ENCODE measurements at regions not wholly inside any gene's neighbourhood (a gene's known extent, or its start where the extent isn't known, plus 50 kb on each side); places are given as distances from the start of the nearest gene placed in this dataset.
A peak's percentile ranks its signal among the peaks of the same experiment; 100 is the strongest.

- Histone ChIP-seq H3K27me3 (ENCODE audit: insufficient read depth, low read depth) (no peaks in the 10 kb centered on the region), H3K4me2 (peak overlapping the region; percentile 61), H4K20me1 (ENCODE audit: insufficient read depth) (no peaks in the 10 kb centered on the region), H3K9me2 (ENCODE audit: insufficient read depth) (no peaks in the 10 kb centered on the region), H3K4me1 (replicated peaks; ENCODE audit: insufficient read depth) (peaks cover 19% of the 10 kb centered on the region), H3F3A (ENCODE audit: insufficient read depth, low read depth) (no peaks in the 10 kb centered on the region), H3K4me3 (no peak overlapping the region), H3K9me3 (ENCODE audit: insufficient read depth, low read depth) (no peaks in the 10 kb centered on the region; the same call in 1 of the 2 replicates), H3K36me3 (ENCODE audit: low read depth) (no peaks in the 10 kb centered on the region), H2AFZ (peak overlapping the region; percentile 52; the same call in 1 of the 2 replicates), H3K79me2 (ENCODE audit: low read depth) (no peaks in the 10 kb centered on the region), H3K27ac (peak overlapping the region; percentile 54)
- ChIA-PET POLR2A (ENCODE audit: unreplicated experiment) (interaction anchor here (0.7 kb wide), 1 partner anchor 35 kb away, joined by 7 read pairs; no protein-coding TSS in a partner anchor), CTCF (no interaction called here)
- DNase-seq: peak; percentile 30 to 84
- BruUV-seq (replicated peaks): no TSS peak
- intact Hi-C loops (cut with micrococcal nuclease; ENCODE audit: unreplicated experiment): loop anchor here (1.0 kb wide), 1 partner anchor 35 kb away; no protein-coding TSS in a partner anchor
- TF ChIP-seq EZH2 (IDR thresholded peaks at IDR 0.05; ENCODE audit: low read depth) (no peak), CTCF (conservative IDR thresholded peaks at IDR 0.05) (no peak)
Measured at GRCh38 chr18:27413495-27414401, 228.6 kb upstream of the CHST9 start.

GRCh38 chr18:27412556-27412955 lies 227.4 kb upstream of the CHST9 start:
- no peaks in the 10 kb centered on the region for H4K20me1 ChIP-seq (ENCODE audit: insufficient read depth)
- H3K4me1 ChIP-seq (replicated peaks; ENCODE audit: insufficient read depth): peaks cover 19% of the 10 kb centered on the region
- no peak for DNase-seq
- H3K4me3 ChIP-seq: no peak overlapping the region
- BruUV-seq (replicated peaks): no TSS peak
- no peaks in the 10 kb centered on the region for H3K79me2 ChIP-seq (ENCODE audit: low read depth)
- H3K27ac ChIP-seq: no peak overlapping the region
- intact Hi-C loops (cut with micrococcal nuclease; ENCODE audit: unreplicated experiment): no loop called here
- no peak overlapping the region for H2AFZ ChIP-seq
- no peak overlapping the region for H3K4me2 ChIP-seq
- H3F3A ChIP-seq (ENCODE audit: insufficient read depth, low read depth): no peaks in the 10 kb centered on the region
- CTCF ChIA-PET: no interaction called here
- H3K27me3 ChIP-seq (ENCODE audit: insufficient read depth, low read depth): no peaks in the 10 kb centered on the region
- no peaks in the 10 kb centered on the region for H3K36me3 ChIP-seq (ENCODE audit: low read depth)
- no peak for TF ChIP-seq EZH2 (IDR thresholded peaks at IDR 0.05; ENCODE audit: low read depth)
- no peak for TF ChIP-seq CTCF (conservative IDR thresholded peaks at IDR 0.05)
- no peaks in the 10 kb centered on the region for H3K9me2 ChIP-seq (ENCODE audit: insufficient read depth)
- no peaks in the 10 kb centered on the region; the same call in 1 of the 2 replicates for H3K9me3 ChIP-seq (ENCODE audit: insufficient read depth, low read depth)
- POLR2A ChIA-PET (ENCODE audit: unreplicated experiment): no interaction called here

- H3K27me3 ChIP-seq (ENCODE audit: insufficient read depth, low read depth): no peaks in the 10 kb centered on the region
- no peaks in the 10 kb centered on the region for H4K20me1 ChIP-seq (ENCODE audit: insufficient read depth)
- POLR2A ChIA-PET (ENCODE audit: unreplicated experiment): no interaction called here
- no peaks in the 10 kb centered on the region for H3K36me3 ChIP-seq (ENCODE audit: low read depth)
- no peaks in the 10 kb centered on the region for H3F3A ChIP-seq (ENCODE audit: insufficient read depth, low read depth)
- H3K9me2 ChIP-seq (ENCODE audit: insufficient read depth): no peaks in the 10 kb centered on the region
- no peak overlapping the region for H3K27ac ChIP-seq
- no peaks in the 10 kb centered on the region for H3K79me2 ChIP-seq (ENCODE audit: low read depth)
- H2AFZ ChIP-seq: no peak overlapping the region; the same call in 1 of the 2 replicates
- H3K4me3 ChIP-seq: no peak overlapping the region
- TF ChIP-seq EZH2 (IDR thresholded peaks at IDR 0.05; ENCODE audit: low read depth) (no peak), CTCF (conservative IDR thresholded peaks at IDR 0.05) (no peak)
- CTCF ChIA-PET: no interaction called here
- intact Hi-C loops (cut with micrococcal nuclease; ENCODE audit: unreplicated experiment): no loop called here
- H3K4me2 ChIP-seq: no peak overlapping the region
- H3K9me3 ChIP-seq (ENCODE audit: insufficient read depth, low read depth): no peaks in the 10 kb centered on the region; the same call in 1 of the 2 replicates
- DNase-seq: peak; percentile 8 to 64
- peaks cover 19% of the 10 kb centered on the region for H3K4me1 ChIP-seq (replicated peaks; ENCODE audit: insufficient read depth)
- no TSS peak for BruUV-seq (replicated peaks)
Measured at GRCh38 chr18:27411911-27412310, 226.8 kb upstream of the CHST9 start.

All from PC-9 (cell line).